H1 (cell line): ENCODE measurements at regions not wholly inside any gene's neighbourhood (a gene's known extent, or its start where the extent isn't known, plus 50 kb on each side); places are given as distances from the start of the nearest gene placed in this dataset.
A peak's percentile ranks its signal among the peaks of the same experiment; 100 is the strongest.

Experiments used
- CTCF ChIA-PET: fragments of 300-600 bp; sonication (Branson Sonifier 250); formaldehyde crosslinking; loops from one replicate; lab custom pipeline; 2021; ENCODE audit not compliant: partially characterized antibody; lab: Charles Lee
- POLR2A ChIA-PET: fragments of 300-600 bp; sonication (Branson Sonifier 250); formaldehyde crosslinking; loops from one replicate; lab custom pipeline; 2021; ENCODE audit warnings: inconsistent platforms; ENCODE audit not compliant: partially characterized antibody; lab: Charles Lee
- DNase-seq, 2 experiments: peaks; one replicate each; pipeline versions ENCODE4 v3.0.0 to v3.0.0-alpha.2; 2010 to 2022; ENCODE audit warnings: low spot score in 2 of 2, low read depth in 1 of 2, mixed read lengths in 1 of 2
- FAIRE-seq: peaks from 2 replicates; lab custom pipeline; 2011; peaks lifted over from hg19 to GRCh38; lab: Jason Lieb, UNC
- H2AFZ ChIP-seq: 2 replicates; pipeline ENCODE4 v1.8.1; 2012; ENCODE audit warnings: low read length, inconsistent platforms
- H2AK5ac ChIP-seq: 2 replicates; pipeline ENCODE4 v1.6.1; 2013; ENCODE audit warnings: low read depth, low read length
- H2BK120ac ChIP-seq: replicated peaks from 2 replicates; pipeline ENCODE3; 2013; ENCODE audit warnings: low read depth, low read length, inconsistent platforms
- H2BK12ac ChIP-seq: 2 replicates; pipeline ENCODE4 v1.6.1; 2013; ENCODE audit warnings: low read depth, low read length
- H2BK15ac ChIP-seq: 2 replicates; pipeline ENCODE4 v1.6.1; 2013; ENCODE audit warnings: low read length
- H2BK20ac ChIP-seq: 2 replicates; pipeline ENCODE4 v1.6.1; 2013; ENCODE audit warnings: low read length
- H2BK5ac ChIP-seq: 2 replicates; pipeline ENCODE4 v1.6.1; 2013; ENCODE audit warnings: low read depth, low read length
- H3K14ac ChIP-seq: 2 replicates; pipeline ENCODE4 v1.6.1; 2013; ENCODE audit warnings: inconsistent platforms; ENCODE audit not compliant: insufficient read length
- H3K18ac ChIP-seq: 2 replicates; pipeline ENCODE4 v1.6.1; 2013; ENCODE audit warnings: low read length; ENCODE audit errors: extremely low read depth
- H3K23ac ChIP-seq: 2 replicates; pipeline ENCODE4 v1.6.1; 2013; ENCODE audit warnings: inconsistent platforms; ENCODE audit not compliant: insufficient read length
- H3K23me2 ChIP-seq: 2 replicates; pipeline ENCODE4 v1.6.1; 2013; ENCODE audit warnings: low read depth, low read length
- H3K27ac ChIP-seq: 2 replicates; pipeline ENCODE4 v1.6.1; 2011; ENCODE audit warnings: low read depth, low read length, inconsistent platforms
- H3K27me3 ChIP-seq, 4 experiments: replicated peaks in 1 of 4; 1 replicate in 1 of 4; 2 replicates in 3 of 4; pipeline versions ENCODE4 v1.6.1 to v1.8.1; 2011 to 2013; ENCODE audit warnings: low read length in 3 of 4, mild to moderate bottlenecking in 3 of 4, inconsistent platforms in 2 of 4, mixed read lengths in 2 of 4, moderate library complexity in 1 of 4; ENCODE audit not compliant: control insufficient read depth in 3 of 4, insufficient read depth in 3 of 4; ENCODE audit errors: extremely low read depth in 1 of 4
- H3K36me3 ChIP-seq, 4 experiments: 2 replicates each; pipeline versions ENCODE4 v1.6.1 to v1.8.1; 2011 to 2013; ENCODE audit warnings: mild to moderate bottlenecking in 4 of 4, low read length in 3 of 4, moderate library complexity in 2 of 4, control low read depth in 1 of 4, inconsistent platforms in 1 of 4; ENCODE audit not compliant: insufficient read depth in 4 of 4, control insufficient read depth in 2 of 4
- H3K4ac ChIP-seq: replicated peaks from 2 replicates; pipeline ENCODE3; 2013; ENCODE audit warnings: low read length, low read depth, mixed read lengths, inconsistent platforms; ENCODE audit not compliant: insufficient read length
- H3K4me1 ChIP-seq, 4 experiments: replicated peaks in 1 of 4; 1 replicate in 1 of 4; 2 replicates in 3 of 4; pipeline versions ENCODE4 v1.6.1 to v1.8.1; 2011 to 2013; ENCODE audit warnings: low read length in 3 of 4, inconsistent platforms in 2 of 4, mixed read lengths in 1 of 4; ENCODE audit not compliant: insufficient read depth in 4 of 4, control insufficient read depth in 3 of 4
- H3K4me2 ChIP-seq, 2 experiments: 2 replicates each; pipeline versions ENCODE4 v1.6.1 to v1.8.1; 2011 to 2013; ENCODE audit warnings: low read depth in 2 of 2, low read length in 2 of 2, control low read depth in 1 of 2, inconsistent platforms in 1 of 2, mild to moderate bottlenecking in 1 of 2; ENCODE audit not compliant: insufficient read depth in 1 of 2
- H3K4me3 ChIP-seq, 4 experiments: fragments of 200-600, 300-600 bp in 1 of 4; sonication (generic), shearing (Covaris generic), sonication (Bioruptor Twin) in 1 of 4; 2 replicates each; pipeline versions ENCODE4 v1.5.1 to v1.8.1; 2011 to 2016; ENCODE audit warnings: low read length in 4 of 4, low read depth in 3 of 4, control low read depth in 2 of 4, inconsistent platforms in 2 of 4, mild to moderate bottlenecking in 2 of 4, mixed read lengths in 1 of 4, moderate library complexity in 1 of 4; ENCODE audit not compliant: insufficient read depth in 2 of 4; ENCODE audit errors: extremely low read depth in 1 of 4
- H3K56ac ChIP-seq: replicated peaks from 2 replicates; pipeline ENCODE3; 2013; ENCODE audit warnings: low read depth, mild to moderate bottlenecking, mixed read lengths, low read length, inconsistent platforms; ENCODE audit not compliant: insufficient read length
- H3K79me1 ChIP-seq: 2 replicates; pipeline ENCODE4 v1.6.1; 2013; ENCODE audit warnings: low read depth, low read length, control low read depth
- H3K79me2 ChIP-seq, 2 experiments: 2 replicates each; pipeline versions ENCODE4 v1.6.1 to v1.8.1; 2012 to 2013; ENCODE audit warnings: low read length in 2 of 2, mild to moderate bottlenecking in 2 of 2, inconsistent platforms in 1 of 2; ENCODE audit not compliant: insufficient read depth in 2 of 2, control insufficient read depth in 1 of 2
- H3K9ac ChIP-seq, 4 experiments: replicated peaks in 1 of 4; 1 replicate in 1 of 4; 2 replicates in 3 of 4; pipeline versions ENCODE4 v1.6.1 to v1.8.1; 2011 to 2013; ENCODE audit warnings: low read depth in 3 of 4, low read length in 3 of 4, control low read depth in 2 of 4, mild to moderate bottlenecking in 2 of 4, moderate library complexity in 2 of 4, inconsistent platforms in 1 of 4; ENCODE audit errors: extremely low read depth in 1 of 4
- H3K9me3 ChIP-seq, 2 experiments: 2 replicates each; pipeline versions ENCODE4 v1.6.1 to v1.8.1; 2012 to 2013; ENCODE audit warnings: mild to moderate bottlenecking in 2 of 2, moderate library complexity in 2 of 2, control low read depth in 1 of 2, inconsistent platforms in 1 of 2, low read depth in 1 of 2, low read length in 1 of 2, mixed read lengths in 1 of 2; ENCODE audit not compliant: insufficient read depth in 2 of 2
- H4K20me1 ChIP-seq, 2 experiments: replicated peaks in 1 of 2; 2 replicates each; pipeline versions ENCODE3 to v1.8.1; 2011 to 2013; ENCODE audit warnings: inconsistent platforms in 2 of 2, low read length in 2 of 2, mild to moderate bottlenecking in 1 of 2; ENCODE audit not compliant: insufficient read depth in 2 of 2, control insufficient read depth in 1 of 2
- H4K5ac ChIP-seq: 2 replicates; pipeline ENCODE4 v1.6.1; 2013; ENCODE audit warnings: low read length, low read depth, mixed read lengths, inconsistent platforms; ENCODE audit not compliant: insufficient read length
- H4K8ac ChIP-seq: 2 replicates; pipeline ENCODE4 v1.8.0; 2013; ENCODE audit warnings: mild to moderate bottlenecking, moderate library complexity, low read length, inconsistent platforms; ENCODE audit not compliant: insufficient read depth; ENCODE audit errors: extremely low read depth
- H4K91ac ChIP-seq: replicated peaks from 2 replicates; pipeline ENCODE3; 2013; ENCODE audit warnings: low read length, mixed read lengths, inconsistent platforms; ENCODE audit not compliant: insufficient read length
- ATF3 ChIP-seq: IDR thresholded peaks from 2 replicates; pipeline ENCODE4 v1.6.1; 2011; ENCODE audit warnings: low read depth, mild to moderate bottlenecking, low read length; ENCODE audit not compliant: insufficient read depth
- EZH2 ChIP-seq: fragments of 200-600 bp; sonication (generic); IDR thresholded peaks from 2 replicates; pipeline ENCODE4 v1.7.1; 2012; ENCODE audit warnings: low read depth, mild to moderate bottlenecking, moderate library complexity, low read length, inconsistent platforms; ENCODE audit not compliant: severe bottlenecking
- GTF2F1 ChIP-seq: IDR thresholded peaks from 2 replicates; pipeline ENCODE4 v1.6.1; 2012; ENCODE audit warnings: low read depth, low read length, improper control_type of control experiment, borderline replicate concordance
- KDM4A ChIP-seq: IDR thresholded peaks from one replicate; pipeline ENCODE4 v1.7.1; 2012; ENCODE audit warnings: low read depth, mild to moderate bottlenecking, moderate library complexity, low read length, inconsistent platforms; ENCODE audit not compliant: severe bottlenecking
- KDM5A ChIP-seq: fragments of 200-600 bp; IDR thresholded peaks from 2 replicates; pipeline ENCODE4 v1.7.1; 2012; ENCODE audit warnings: mild to moderate bottlenecking, low read length, inconsistent platforms, mixed read lengths
- RAD21 ChIP-seq, 2 experiments: IDR thresholded peaks in 1 of 2; conservative IDR thresholded peaks in 1 of 2; 2 replicates each; pipeline ENCODE4 v1.6.1; 2011; ENCODE audit warnings: low read depth in 2 of 2, low read length in 2 of 2, improper control_type of control experiment in 1 of 2, inconsistent platforms in 1 of 2, mild to moderate bottlenecking in 1 of 2, moderate library complexity in 1 of 2
- SUZ12 ChIP-seq: fragments of 200-600 bp; sonication (generic); IDR thresholded peaks from 2 replicates; pipeline ENCODE4 v1.6.1; 2012; ENCODE audit warnings: mild to moderate bottlenecking, inconsistent platforms, low read length, moderate library complexity, mixed read lengths
- TCF12 ChIP-seq: IDR thresholded peaks from 2 replicates; pipeline ENCODE4 v1.6.1; 2011; ENCODE audit warnings: low read depth, mild to moderate bottlenecking, low read length
- USF2 ChIP-seq: IDR thresholded peaks from 2 replicates; pipeline ENCODE4 v1.6.1; 2011; ENCODE audit warnings: low read length, improper control_type of control experiment
- WGBS, 2 experiments: shearing (Covaris generic) in 1 of 2; methylation state at CpG; one replicate each; pipeline versions ENCODE4 v1.1.6 to v1.1.7; 2013 to 2015; ENCODE audit warnings: low lambda C conversion rate in 2 of 2, mixed read lengths in 2 of 2, inconsistent platforms in 1 of 2, low coverage in 1 of 2, missing lambda C conversion rate in 1 of 2; ENCODE audit not compliant: insufficient replicate concordance in 2 of 2, insufficient coverage in 1 of 2, insufficient read length in 1 of 2; ENCODE audit errors: extremely low coverage in 1 of 2, missing lambda C conversion rate in 1 of 2; 5-methylcytosine and 5-hydroxymethylcytosine counted together

GRCh38 chr16:62213763-62214162, 177.5 kb upstream of the CDH8 start:
- H3K4me2 ChIP-seq = no peak overlapping the region
- H2BK15ac ChIP-seq = no peak overlapping the region
- H3K18ac ChIP-seq = no peak overlapping the region
- no peak overlapping the region for H2BK12ac ChIP-seq
- no peak overlapping the region for H3K14ac ChIP-seq
- no peaks in the 10 kb centered on the region for H3K4me1 ChIP-seq
- ChIA-PET POLR2A (interaction anchor here (0.6 kb wide), 1 partner anchor 253 kb away, joined by 4 read pairs; no protein-coding TSS in a partner anchor), CTCF (interaction anchor here (0.7 to 5.3 kb wide), 28 partner anchors 9 to 1075 kb away, joined by 3 to 60 read pairs (median 4); no protein-coding TSS in a partner anchor)
- H4K8ac ChIP-seq = no peak overlapping the region
- H3K79me1 ChIP-seq = no peaks in the 10 kb centered on the region
- no peak overlapping the region for H3K4me3 ChIP-seq
- no peak overlapping the region for H2BK20ac ChIP-seq
- no peak overlapping the region for H2BK120ac ChIP-seq
- 72% methylated on average over 2 of the region's 2 CpGs; no CpG with 5 or more reads in 1 of the 2 experiments for WGBS, 2 experiments
- FAIRE-seq = no peak
- H3K27me3 ChIP-seq = no peaks in the 10 kb centered on the region
- no peaks in the 10 kb centered on the region for H3K9me3 ChIP-seq
- H4K5ac ChIP-seq = no peak overlapping the region
- no peaks in the 10 kb centered on the region for H3K23me2 ChIP-seq
- no peak overlapping the region for H3K56ac ChIP-seq
- H3K23ac ChIP-seq = no peak overlapping the region
- no peaks in the 10 kb centered on the region for H3K36me3 ChIP-seq
- peak; percentile 29 to 60 for DNase-seq
- no peak overlapping the region for H2AFZ ChIP-seq
- no peaks in the 10 kb centered on the region for H4K20me1 ChIP-seq
- H3K27ac ChIP-seq = no peak overlapping the region
- H2AK5ac ChIP-seq = no peak overlapping the region
- no peak overlapping the region for H4K91ac ChIP-seq
- H2BK5ac ChIP-seq = no peak overlapping the region
- H3K9ac ChIP-seq = no peak overlapping the region
- H3K4ac ChIP-seq = no peak overlapping the region
- H3K79me2 ChIP-seq = no peaks in the 10 kb centered on the region
- TF ChIP-seq TCF12 (peak; percentile 59; the same call in 1 of the 2 replicates), RAD21 (IDR thresholded peaks at IDR 0.05 in 1 of 2, conservative IDR thresholded peaks at IDR 0.05 in 1 of 2; ENCODE audit: low read depth in 2 of 2, low read length in 2 of 2) (peak; percentile 64 to 74), KDM5A (no peak), EZH2 (no peak), USF2 (no peak), ATF3 (peak; percentile 41; the same call in 1 of the 2 replicates), SUZ12 (no peak), KDM4A (no peak), GTF2F1 (no peak)
